Cardiac muscle cell (in vitro differentiated cells and primary cell): ENCODE measurements at regions not wholly inside any gene's neighbourhood (a gene's known extent, or its start where the extent isn't known, plus 50 kb on each side); places are given as distances from the start of the nearest gene placed in this dataset.

Experiments
- DNase-seq, 2 donors: peaks; one replicate each; pipeline versions ENCODE4 v3.0.0 to v3.0.0-alpha.2; 2010 to 2017; ENCODE audit warnings: low read depth in 1 of 2, low spot score in 1 of 2
- H3K27ac ChIP-seq: fragments of 200-600 bp; sonication (generic); 2 replicates; pipeline ENCODE4 v1.5.1; 2016
- H3K27me3 ChIP-seq: fragments of 200-600 bp; sonication (generic); 2 replicates; pipeline ENCODE4 v1.6.0; 2016; ENCODE audit warnings: control low read depth
- H3K36me3 ChIP-seq: fragments of 200-600 bp; sonication (generic); 2 replicates; pipeline ENCODE4 v1.5.1; 2016; ENCODE audit warnings: control low read depth
- H3K4me1 ChIP-seq: fragments of 200-600 bp; sonication (generic); 2 replicates; pipeline ENCODE4 v1.8.1; 2017; ENCODE audit warnings: low read depth, mild to moderate bottlenecking, mixed run types
- H3K4me3 ChIP-seq: fragments of 200-600 bp; sonication (generic); 2 replicates; pipeline ENCODE4 v1.5.1; 2016; ENCODE audit warnings: mild to moderate bottlenecking
- H3K9me3 ChIP-seq: fragments of 200-600 bp; sonication (generic); 2 replicates; pipeline ENCODE4 v1.5.1; 2017; ENCODE audit warnings: low read depth, mild to moderate bottlenecking, control low read depth
- CTCF ChIP-seq: IDR thresholded peaks from 2 replicates; pipeline ENCODE4 v1.5.1; 2012; ENCODE audit warnings: low read depth, mild to moderate bottlenecking, low read length

DNA sequence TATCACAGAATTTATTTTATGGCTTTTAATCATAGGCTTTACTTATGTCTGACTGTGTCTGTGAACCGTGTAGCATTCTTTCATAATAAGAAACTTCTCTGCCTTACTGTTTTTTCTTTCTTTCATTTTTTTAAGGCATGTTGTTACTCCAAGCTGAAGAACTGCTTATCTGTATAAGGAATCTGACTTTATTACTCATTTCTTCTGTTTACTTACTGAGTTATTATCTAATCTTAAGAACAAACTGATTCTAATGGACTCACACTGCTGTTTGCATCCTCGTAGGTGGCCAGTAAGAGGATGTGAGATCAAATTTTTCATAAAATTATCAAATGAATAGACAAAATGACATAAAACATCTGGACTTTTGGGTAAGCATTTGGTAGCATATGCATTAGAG lies 54.7 kb upstream of the DNAJC1 start:
- no peaks in the 10 kb centered on the region for H3K4me1 ChIP-seq
- no peak for TF ChIP-seq CTCF
- H3K27ac ChIP-seq, result no peak overlapping the region
- H3K36me3 ChIP-seq, result no peaks in the 10 kb centered on the region
- no peaks in the 10 kb centered on the region for H3K9me3 ChIP-seq
- peak in 1 of 2 donors; percentile 12 for DNase-seq
- H3K4me3 ChIP-seq, result no peak overlapping the region
- no peaks in the 10 kb centered on the region for H3K27me3 ChIP-seq

GRCh38 chr10:22054961-22055360 lies 51.4 kb upstream of the DNAJC1 start:
- no peaks in the 10 kb centered on the region for H3K9me3 ChIP-seq
- TF ChIP-seq CTCF, result no peak
- DNase-seq, result peak in 1 of 2 donors; percentile 38
- no peak overlapping the region for H3K27ac ChIP-seq
- H3K4me3 ChIP-seq, result no peak overlapping the region
- H3K4me1 ChIP-seq, result no peaks in the 10 kb centered on the region
- H3K36me3 ChIP-seq, result no peaks in the 10 kb centered on the region
- no peaks in the 10 kb centered on the region for H3K27me3 ChIP-seq
